AG20443 (cell line): ENCODE measurements at regions not wholly inside any gene's neighbourhood (a gene's known extent, or its start where the extent isn't known, plus 50 kb on each side); places are given as distances from the start of the nearest gene placed in this dataset.
"Not testable (repeated sequence)": the region's sequence is repeated elsewhere in the genome, so short reads cannot be mapped to it uniquely, and the experiment has no call there.

Source experiments
- DNase-seq: peaks from one replicate; pipeline ENCODE4 v3.0.0; 2012; ENCODE audit warnings: low spot score, mixed read lengths

- no peak for DNase-seq
Observed at GRCh38 chr6:139754898-139755775, 380.7 kb upstream of the CITED2 start.

GRCh38 chr6:139753198-139753861 lies 378.9 kb upstream of the CITED2 start:
- DNase-seq: peak; percentile 35

GRCh38 chr6:139752086-139752485 lies 377.6 kb upstream of the CITED2 start:
- DNase-seq: no peak

- DNase-seq: no peak
Observed at GRCh38 chr6:139751179-139751578, 376.7 kb upstream of the CITED2 start.

- DNase-seq: no peak
Observed at GRCh38 chr6:139748353-139749146, 374.1 kb upstream of the CITED2 start.

GRCh38 chr6:139747154-139747553 lies 372.7 kb upstream of the CITED2 start:
- no peak for DNase-seq

- no peak for DNase-seq
Observed at GRCh38 chr6:139744891-139745290, 370.4 kb upstream of the CITED2 start.

- DNase-seq: peak; percentile 85
Observed at GRCh38 chr6:139743664-139744437, 369.4 kb upstream of the CITED2 start.

GRCh38 chr6:139742671-139743070 lies 368.2 kb upstream of the CITED2 start:
- DNase-seq: no peak

GRCh38 chr6:139738801-139739455 lies 364.5 kb upstream of the CITED2 start:
- DNase-seq: no peak

- DNase-seq: no peak
Observed at GRCh38 chr6:139736325-139736906, 362.0 kb upstream of the CITED2 start.

GRCh38 chr6:139732451-139732850 lies 358.0 kb upstream of the CITED2 start:
- DNase-seq: peak; percentile 77

- no peak for DNase-seq
Observed at GRCh38 chr6:139730340-139730974, 356.0 kb upstream of the CITED2 start.

- no peak for DNase-seq
Observed at GRCh38 chr6:139728876-139729427, 354.5 kb upstream of the CITED2 start.

- DNase-seq: not testable (repeated sequence)
Observed at GRCh38 chr6:139726272-139726671, 351.8 kb upstream of the CITED2 start.

- DNase-seq: no peak
Observed at GRCh38 chr6:139722530-139722929, 348.1 kb upstream of the CITED2 start.

GRCh38 chr6:139721954-139722353 lies 347.5 kb upstream of the CITED2 start:
- no peak for DNase-seq

GRCh38 chr6:139713900-139714506 lies 339.6 kb upstream of the CITED2 start:
- DNase-seq: no peak

- no peak for DNase-seq
Observed at GRCh38 chr6:139713424-139713823, 339.0 kb upstream of the CITED2 start.

- no peak for DNase-seq
Observed at GRCh38 chr6:139712830-139713229, 338.4 kb upstream of the CITED2 start.
